ENCODE measurements at regions not wholly inside any gene's neighbourhood (a gene's known extent, or its start where the extent isn't known, plus 50 kb on each side); places are given as distances from the start of the nearest gene placed in this dataset.

DNA sequence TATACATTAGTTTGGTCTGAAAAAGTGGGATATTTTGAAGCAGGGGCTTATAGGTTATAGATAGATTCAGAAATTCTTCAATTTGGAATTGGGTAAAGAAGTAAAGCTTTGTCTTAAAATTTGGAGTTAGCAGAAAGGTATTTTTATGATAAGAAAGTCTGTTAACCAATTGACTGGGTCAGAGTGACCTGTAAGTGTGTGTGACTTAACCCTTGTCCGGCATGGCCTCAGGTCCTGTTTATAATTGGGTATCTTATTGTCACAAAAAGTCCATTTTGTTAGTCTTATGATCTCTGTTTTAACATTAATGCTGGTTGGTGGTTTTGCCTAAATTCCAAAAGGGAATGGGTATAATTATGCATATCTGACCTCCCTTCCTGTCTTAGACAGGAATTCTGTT, 444.2 kb upstream of the NAALADL2 start:
- TF ChIP-seq EZH2 (IDR thresholded peaks at IDR 0.05), result no peak
- no peak for TF ChIP-seq POLR2AphosphoS5 (IDR thresholded peaks at IDR 0.05; ENCODE audit: borderline replicate concordance, low read depth, low read length)
- no peak for TF ChIP-seq FOXP2 (optimal IDR thresholded peaks at IDR 0.05; ENCODE audit: control extremely low read depth, extremely low read length, insufficient read depth)

Measured in SK-N-MC (cell line).